Suprapubic skin (tissue), 4 donors: ENCODE measurements at regions not wholly inside any gene's neighbourhood (a gene's known extent, or its start where the extent isn't known, plus 50 kb on each side); places are given as distances from the start of the nearest gene placed in this dataset.

Experiments
- DNase-seq, 2 donors: peaks; one replicate each; pipeline ENCODE4 v3.0.0-alpha.2; 2019; ENCODE audit warnings: low spot score in 2 of 2
- H3K27ac ChIP-seq: fragments of 200-600 bp; sonication (generic); one replicate; pipeline ENCODE4 v1.5.1; 2019
- H3K27me3 ChIP-seq: fragments of 200-600 bp; sonication (generic); one replicate; pipeline ENCODE4 v1.5.1; 2019
- H3K36me3 ChIP-seq: fragments of 200-600 bp; sonication (generic); one replicate; pipeline ENCODE4 v1.5.1; 2019
- H3K4me1 ChIP-seq: fragments of 200-600 bp; sonication (generic); one replicate; pipeline ENCODE4 v1.5.1; 2019
- H3K4me3 ChIP-seq: fragments of 200-600 bp; sonication (generic); one replicate; pipeline ENCODE4 v1.5.1; 2019; ENCODE audit warnings: mild to moderate bottlenecking
- H3K9me3 ChIP-seq: fragments of 200-600 bp; sonication (generic); one replicate; pipeline ENCODE4 v1.5.1; 2019
- CTCF ChIP-seq, 2 donors: fragments of 200-600 bp in 1 of 2; fragments of 450-650 bp in 1 of 2; sonication (generic) in 1 of 2; IDR thresholded peaks; one replicate each; pipeline ENCODE4 v1.5.1; 2016 to 2019; ENCODE audit warnings: antibody characterized with exemption in 2 of 2, mild to moderate bottlenecking in 1 of 2, moderate library complexity in 1 of 2
- EP300 ChIP-seq: sonication (generic); formaldehyde crosslinking; IDR thresholded peaks from one replicate; pipeline ENCODE4 v1.6.1; 2017; ENCODE audit warnings: antibody characterized with exemption
- POLR2A ChIP-seq, 2 donors: fragments of 450-650 bp; IDR thresholded peaks; one replicate each; pipeline ENCODE4 v1.6.1; 2017; ENCODE audit warnings: antibody characterized with exemption in 2 of 2, mild to moderate bottlenecking in 2 of 2, moderate library complexity in 2 of 2
- POLR2AphosphoS5 ChIP-seq, 3 donors: sonication (generic); formaldehyde crosslinking; IDR thresholded peaks; one replicate each; pipeline ENCODE4 v1.6.1; 2017; ENCODE audit warnings: antibody characterized with exemption in 3 of 3
- WGBS: methylation state at CpG from one replicate; pipeline ENCODE4 v1.1.5; 2018; 5-methylcytosine and 5-hydroxymethylcytosine counted together

- no peak for DNase-seq
- Histone ChIP-seq H3K4me3 (no peak overlapping the region), H3K27me3 (no peaks in the 10 kb centered on the region), H3K27ac (no peak overlapping the region), H3K9me3 (no peaks in the 10 kb centered on the region), H3K4me1 (no peaks in the 10 kb centered on the region), H3K36me3 (no peaks in the 10 kb centered on the region)
- TF ChIP-seq CTCF (IDR thresholded peaks at IDR 0.05) = no peak
- TF ChIP-seq POLR2AphosphoS5 (IDR thresholded peaks at IDR 0.05) = no peak
- no peak for TF ChIP-seq EP300
- no peak for TF ChIP-seq POLR2A (IDR thresholded peaks at IDR 0.05)
Measured at GRCh38 chr12:104834607-104835006, 123.5 kb downstream of the SLC41A2 start.

GRCh38 chr12:104833756-104834155, 124.3 kb downstream of the SLC41A2 start:
- no peak overlapping the region for H3K4me3 ChIP-seq
- H3K4me1 ChIP-seq = no peaks in the 10 kb centered on the region
- WGBS = 88% methylated on average over 1 of the region's 1 CpG
- H3K9me3 ChIP-seq = no peaks in the 10 kb centered on the region
- DNase-seq = no peak
- H3K27ac ChIP-seq = no peak overlapping the region
- no peaks in the 10 kb centered on the region for H3K36me3 ChIP-seq
- no peaks in the 10 kb centered on the region for H3K27me3 ChIP-seq
- TF ChIP-seq POLR2AphosphoS5 (IDR thresholded peaks at IDR 0.05) = no peak

GRCh38 chr12:104828015-104828414, 130.1 kb downstream of the SLC41A2 start:
- no peak for DNase-seq
- Histone ChIP-seq H3K27ac (no peak overlapping the region), H3K4me1 (no peaks in the 10 kb centered on the region), H3K36me3 (no peaks in the 10 kb centered on the region), H3K27me3 (no peaks in the 10 kb centered on the region), H3K9me3 (no peaks in the 10 kb centered on the region), H3K4me3 (no peak overlapping the region)
- no peak for TF ChIP-seq CTCF (IDR thresholded peaks at IDR 0.05)
- TF ChIP-seq POLR2AphosphoS5 (IDR thresholded peaks at IDR 0.05) = no peak
- TF ChIP-seq POLR2A (IDR thresholded peaks at IDR 0.05) = no peak
- no peak for TF ChIP-seq EP300
- 73% methylated on average over 7 of the region's 7 CpGs for WGBS

GRCh38 chr12:104827587-104827986, 130.5 kb downstream of the SLC41A2 start:
- Histone ChIP-seq H3K27me3 (no peaks in the 10 kb centered on the region), H3K36me3 (no peaks in the 10 kb centered on the region), H3K4me1 (no peaks in the 10 kb centered on the region), H3K4me3 (no peak overlapping the region), H3K9me3 (no peaks in the 10 kb centered on the region), H3K27ac (no peak overlapping the region)
- TF ChIP-seq EP300 (no peak), CTCF (IDR thresholded peaks at IDR 0.05) (no peak), POLR2A (IDR thresholded peaks at IDR 0.05) (no peak), POLR2AphosphoS5 (IDR thresholded peaks at IDR 0.05) (no peak)
- DNase-seq = no peak
- 71% methylated on average over 9 of the region's 9 CpGs for whole genome bisulfite sequencing

- TF ChIP-seq EP300 (no peak), CTCF (IDR thresholded peaks at IDR 0.05) (no peak), POLR2AphosphoS5 (IDR thresholded peaks at IDR 0.05) (no peak), POLR2A (IDR thresholded peaks at IDR 0.05) (no peak)
- H3K36me3 ChIP-seq = no peaks in the 10 kb centered on the region
- no peak overlapping the region for H3K4me3 ChIP-seq
- WGBS = 93% methylated on average over 2 of the region's 2 CpGs
- no peaks in the 10 kb centered on the region for H3K4me1 ChIP-seq
- H3K9me3 ChIP-seq = no peaks in the 10 kb centered on the region
- H3K27me3 ChIP-seq = no peaks in the 10 kb centered on the region
- H3K27ac ChIP-seq = no peak overlapping the region
- DNase-seq = no peak
Measured at GRCh38 chr12:104825408-104825807, 132.7 kb downstream of the SLC41A2 start.

- TF ChIP-seq POLR2A (IDR thresholded peaks at IDR 0.05) (no peak), EP300 (no peak), CTCF (IDR thresholded peaks at IDR 0.05) (no peak), POLR2AphosphoS5 (IDR thresholded peaks at IDR 0.05) (no peak)
- Histone ChIP-seq H3K9me3 (no peaks in the 10 kb centered on the region), H3K36me3 (no peaks in the 10 kb centered on the region), H3K4me1 (no peaks in the 10 kb centered on the region), H3K27ac (no peak overlapping the region), H3K4me3 (no peak overlapping the region), H3K27me3 (no peaks in the 10 kb centered on the region)
- 75% methylated on average over 10 of the region's 10 CpGs for WGBS
- DNase-seq = no peak
Measured at GRCh38 chr12:104823985-104824461, 134.1 kb downstream of the SLC41A2 start.
